GM18909 (cell line): ENCODE measurements at regions not wholly inside any gene's neighbourhood (a gene's known extent, or its start where the extent isn't known, plus 50 kb on each side); places are given as distances from the start of the nearest gene placed in this dataset.
"Not testable (repeated sequence)": the region's sequence is repeated elsewhere in the genome, so short reads cannot be mapped to it uniquely, and the experiment has no call there.

ENCODE experiments used
- ATAC-seq: cut with Tn5 transposase; IDR thresholded peaks from one replicate; pipeline ENCODE4 v1.9.1; 2021; ENCODE audit warnings: mild to moderate bottlenecking; ENCODE audit not compliant: unreplicated experiment, poor library complexity

- not testable (repeated sequence) for ATAC-seq
These were observed 62.8 kb downstream of the SCP2D1 start for GRCh38 chr20:18876394-18876793.

- no peak for ATAC-seq
These were observed 65.7 kb downstream of the SCP2D1 start for GRCh38 chr20:18879262-18879661.

DNA sequence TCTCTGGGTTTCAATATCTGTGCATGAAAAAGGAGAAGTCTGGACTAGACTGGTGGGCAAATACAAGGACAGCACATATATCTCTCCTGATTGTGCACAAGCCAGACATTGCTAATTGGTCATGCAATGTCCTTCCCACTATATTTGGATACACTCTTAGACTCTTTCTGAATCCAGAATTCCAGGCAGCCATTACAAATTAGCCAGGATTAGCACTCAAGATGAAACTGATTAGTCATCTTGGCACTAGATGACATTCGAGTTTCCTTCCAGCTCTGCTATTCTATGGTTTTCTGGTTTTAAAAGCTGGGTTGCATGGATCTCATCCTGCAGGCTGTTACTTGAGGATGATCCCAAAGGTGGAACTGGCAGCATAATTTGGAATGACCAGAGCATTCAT is 73.2 kb downstream of the SCP2D1 start:
- ATAC-seq = no peak

DNA sequence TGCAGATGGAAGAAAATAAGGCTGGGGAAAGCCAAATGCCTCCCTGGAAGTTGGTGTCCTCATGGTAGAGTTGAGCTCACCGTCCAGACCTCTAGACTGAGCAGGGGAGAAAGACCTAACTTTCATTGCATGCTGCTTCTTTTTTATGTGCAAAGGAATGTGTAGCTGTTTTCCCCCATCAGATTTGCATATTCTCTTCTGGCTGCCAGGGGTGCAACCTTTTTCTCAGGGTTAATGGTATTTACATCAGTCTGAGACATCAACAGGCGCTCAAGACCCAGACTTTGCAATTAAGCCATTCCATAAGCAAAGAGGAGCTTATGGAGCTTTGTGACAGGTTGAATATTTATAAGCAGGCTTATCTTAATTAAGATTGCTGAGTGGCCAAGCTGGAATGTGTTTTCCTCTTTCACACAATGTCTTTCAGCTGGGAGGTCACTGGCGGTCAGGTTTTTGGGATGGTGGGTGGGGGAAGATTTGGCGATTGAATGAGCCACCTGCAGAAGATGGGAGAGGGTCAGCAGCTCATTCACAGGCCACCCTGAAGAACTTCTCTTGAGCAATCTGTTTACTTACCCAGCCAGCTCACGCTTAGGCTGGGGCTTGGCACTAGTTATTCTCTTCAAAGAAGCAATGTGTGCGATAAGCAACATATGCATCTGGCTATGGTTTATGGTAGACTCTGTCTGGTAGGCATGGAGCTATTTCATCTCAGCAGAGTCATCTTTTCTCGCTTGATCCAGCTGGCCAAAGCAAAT is 88.6 kb downstream of the SCP2D1 start:
- no peak for ATAC-seq

DNA sequence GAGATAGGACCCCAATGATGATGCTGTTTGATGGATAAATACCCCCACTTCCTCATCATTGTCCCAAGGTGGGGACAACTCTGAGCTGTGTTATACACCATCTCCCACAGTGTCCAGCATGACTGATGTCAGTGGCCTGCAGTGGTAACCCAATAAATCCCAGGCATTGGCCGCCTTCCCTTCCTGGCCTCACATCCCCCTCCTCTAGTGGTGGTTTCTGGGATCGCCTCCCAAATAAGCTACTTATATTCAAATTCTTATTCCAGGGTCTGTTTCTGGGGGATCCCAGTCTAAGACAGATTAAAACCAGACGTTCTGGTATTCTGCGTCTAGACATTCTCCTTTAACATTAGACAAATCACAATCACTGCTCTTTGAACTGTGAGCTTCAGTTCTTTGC is 90.6 kb downstream of the SCP2D1 start:
- ATAC-seq = no peak

GRCh38 chr20:18904624-18905023 is 91.0 kb downstream of the SCP2D1 start:
- no peak for ATAC-seq

DNA sequence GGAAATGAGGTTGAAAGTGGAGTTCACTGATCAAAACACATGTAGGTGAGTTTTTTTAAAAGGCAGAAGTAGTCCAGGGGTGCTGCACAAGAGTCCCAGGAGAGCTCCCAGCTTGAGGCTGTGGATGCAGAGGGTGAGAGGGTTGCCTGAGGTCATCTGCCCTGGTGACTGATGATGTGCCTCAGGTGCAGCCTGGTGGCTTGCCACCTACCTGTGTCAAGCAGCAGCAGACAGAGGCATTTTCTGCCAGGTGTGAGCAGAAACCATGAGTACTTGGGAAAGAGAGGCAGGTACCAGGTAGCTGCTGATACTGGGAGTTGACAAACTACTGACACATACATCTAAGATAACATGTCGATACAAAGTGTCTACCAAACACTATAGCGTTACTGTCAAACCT is 92.5 kb downstream of the SCP2D1 start:
- no peak for ATAC-seq

GRCh38 chr20:18907353-18907752 is 93.8 kb downstream of the SCP2D1 start:
- no peak for ATAC-seq

DNA sequence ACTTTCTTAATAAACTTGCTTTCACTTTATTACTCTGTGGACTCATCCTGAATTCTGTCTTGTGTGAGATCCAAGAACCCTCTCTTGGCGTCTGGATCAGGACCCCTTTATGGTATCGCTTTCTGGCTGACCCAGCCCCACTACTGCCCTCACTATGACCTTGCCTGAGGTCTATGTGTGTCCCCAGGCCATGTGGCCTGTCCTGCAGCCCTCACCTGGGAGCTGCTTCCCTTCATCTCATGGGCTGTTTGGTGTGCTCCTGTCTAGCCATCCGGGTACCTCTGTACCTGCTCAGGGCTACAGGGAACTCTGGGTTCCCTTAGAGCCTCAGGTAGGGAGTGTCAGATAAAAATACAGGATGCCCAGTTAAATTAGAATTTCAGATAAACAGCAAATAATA is 94.5 kb downstream of the SCP2D1 start:
- no peak for ATAC-seq

- no peak for ATAC-seq
These were observed 95.7 kb downstream of the SCP2D1 start for GRCh38 chr20:18909254-18909653.

DNA sequence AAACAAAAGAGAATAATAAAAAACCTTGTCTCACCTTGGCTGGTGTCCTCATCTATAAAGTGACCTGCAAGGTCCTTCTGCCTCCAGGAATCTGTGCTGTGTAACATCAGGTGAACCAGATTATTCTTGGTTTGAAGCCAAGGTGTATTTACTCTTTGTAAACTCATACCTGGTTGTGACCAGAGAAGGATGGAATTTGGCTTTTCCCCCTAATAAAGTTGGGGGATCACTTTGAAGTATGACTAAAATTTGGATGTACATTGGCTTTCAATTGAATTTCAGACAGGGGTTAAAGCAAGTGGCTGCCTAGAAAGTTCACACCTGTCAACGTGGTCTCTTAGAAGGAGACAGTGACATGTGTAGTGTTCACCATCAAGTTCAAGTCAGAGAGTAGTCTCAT is 100.1 kb downstream of the SCP2D1 start:
- no peak for ATAC-seq

DNA sequence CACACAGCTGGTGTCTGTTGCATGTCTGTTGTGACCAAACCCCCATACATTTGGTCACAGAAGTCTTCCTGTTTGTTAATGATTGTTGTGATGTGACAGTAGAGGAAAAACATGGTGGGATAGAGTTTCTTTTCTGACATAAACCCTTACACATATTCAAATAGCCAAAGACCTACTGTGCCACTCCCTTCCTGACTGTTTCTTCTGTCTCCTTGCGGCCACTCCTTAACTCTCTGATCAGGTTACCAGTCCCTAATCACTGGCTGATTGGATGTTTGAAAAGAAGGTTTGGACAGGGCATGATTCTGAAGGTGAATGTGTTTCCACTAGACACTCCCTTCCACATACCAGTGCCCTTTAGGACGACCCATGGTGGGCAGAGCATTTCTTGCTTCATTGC is 101.2 kb downstream of the SCP2D1 start:
- ATAC-seq = no peak

DNA sequence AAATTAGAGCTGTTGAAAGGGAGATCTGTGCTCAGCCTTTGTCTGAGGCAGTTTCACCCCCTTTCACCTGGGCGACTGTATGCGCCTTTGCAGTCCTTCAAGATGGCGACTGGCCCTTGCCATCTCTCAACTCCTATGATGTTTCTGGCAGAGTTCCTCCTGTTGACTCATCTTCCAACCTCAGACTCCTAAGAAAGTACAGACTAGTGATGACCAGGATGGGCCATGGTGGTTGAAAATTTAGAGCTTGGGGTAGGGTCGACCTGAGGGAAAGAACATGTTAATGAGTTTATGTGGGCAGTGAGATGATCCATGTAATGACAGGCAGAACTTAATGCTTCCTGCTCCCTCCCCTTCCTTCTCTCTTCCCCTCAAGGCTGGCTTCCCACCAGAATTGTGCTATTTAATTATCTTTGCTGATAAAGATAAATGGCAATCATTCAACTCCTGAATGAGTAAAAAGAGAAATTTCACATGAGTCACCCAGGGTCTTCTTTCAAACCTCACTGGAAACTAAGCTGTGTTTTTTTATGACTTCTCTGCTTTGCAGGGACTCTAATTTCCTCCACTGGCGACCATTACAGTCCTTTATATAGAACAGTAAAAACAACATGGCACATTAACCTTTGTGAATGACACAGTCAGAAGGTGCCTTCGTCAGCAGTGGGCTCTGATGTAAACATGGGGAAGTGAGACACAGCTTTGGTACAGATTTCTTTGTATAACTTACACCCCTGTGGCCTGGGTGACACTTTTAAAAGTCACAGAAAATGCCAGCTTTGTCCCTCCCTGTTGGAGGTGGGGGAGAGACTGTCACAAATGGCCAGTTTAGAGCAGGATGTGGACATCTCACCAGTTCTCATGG is 103.5 kb downstream of the SCP2D1 start:
- ATAC-seq = no peak

- no peak for ATAC-seq
These were observed 106.4 kb downstream of the SCP2D1 start for GRCh38 chr20:18919996-18920395.

DNA sequence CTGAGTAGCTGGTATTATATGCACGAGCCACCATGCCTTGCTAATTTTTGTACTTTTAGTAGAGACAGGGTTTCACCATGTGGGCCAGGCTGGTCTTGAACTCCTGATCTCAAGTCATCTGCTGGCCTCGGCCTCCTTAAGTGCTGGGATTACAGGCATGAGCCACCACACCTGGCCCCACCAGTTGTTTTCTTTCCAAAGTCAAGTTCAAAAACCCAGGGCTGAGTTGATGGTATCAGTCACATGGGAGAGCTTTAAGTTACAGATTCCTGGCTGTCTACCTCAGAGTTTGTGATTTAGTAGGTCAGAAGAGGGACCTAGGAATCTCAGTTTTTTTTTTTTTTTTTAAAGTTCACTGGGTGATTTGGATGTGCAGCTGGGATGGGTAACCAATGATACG is 107.7 kb downstream of the SCP2D1 start:
- ATAC-seq = no peak

- ATAC-seq = no peak
These were observed 108.7 kb downstream of the SCP2D1 start for GRCh38 chr20:18922251-18922650.

GRCh38 chr20:18922898-18923297 is 109.3 kb downstream of the SCP2D1 start:
- no peak for ATAC-seq

- ATAC-seq = no peak
These were observed 113.4 kb downstream of the SCP2D1 start for GRCh38 chr20:18926965-18927364.

DNA sequence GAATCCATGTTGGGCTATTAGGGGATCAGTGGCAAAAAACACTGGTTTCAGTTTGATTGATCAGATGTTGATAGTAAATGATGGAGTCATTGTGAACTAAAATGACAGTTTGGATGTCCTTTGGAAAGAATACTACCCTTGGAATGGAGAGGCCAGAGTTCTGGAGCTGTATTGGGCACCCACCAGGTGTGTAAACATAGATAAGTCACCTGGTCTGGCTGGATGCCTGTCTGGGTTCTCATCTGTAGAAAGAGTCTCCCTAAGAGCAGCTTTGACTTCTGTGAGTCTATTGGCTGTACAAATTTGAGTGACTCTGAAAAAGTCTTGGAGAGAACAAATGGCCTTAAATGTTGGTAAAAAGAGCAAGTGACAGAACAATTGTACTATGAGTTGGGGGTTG is 115.0 kb downstream of the SCP2D1 start:
- no peak for ATAC-seq

DNA sequence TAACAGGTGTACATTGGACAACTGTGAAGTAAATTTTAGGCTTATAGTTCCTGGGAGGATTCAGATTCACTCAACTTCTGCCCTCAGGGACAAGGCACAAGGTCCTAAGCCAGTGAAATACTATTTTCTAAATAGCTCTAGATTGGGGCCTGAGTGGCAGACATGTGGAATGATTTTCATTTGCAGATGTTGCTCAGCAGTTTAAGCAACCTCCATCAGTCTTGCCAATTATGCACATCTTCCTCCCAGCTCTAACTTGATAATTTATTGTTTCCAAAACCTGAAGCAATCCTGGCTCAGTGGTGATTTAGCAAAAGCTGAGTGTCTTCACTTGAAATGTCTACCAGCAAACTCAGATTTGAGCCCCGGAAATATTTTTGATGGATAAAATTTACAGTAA is 116.2 kb downstream of the SCP2D1 start:
- no peak for ATAC-seq

GRCh38 chr20:18943542-18943941 is 130.0 kb downstream of the SCP2D1 start:
- ATAC-seq = no peak

DNA sequence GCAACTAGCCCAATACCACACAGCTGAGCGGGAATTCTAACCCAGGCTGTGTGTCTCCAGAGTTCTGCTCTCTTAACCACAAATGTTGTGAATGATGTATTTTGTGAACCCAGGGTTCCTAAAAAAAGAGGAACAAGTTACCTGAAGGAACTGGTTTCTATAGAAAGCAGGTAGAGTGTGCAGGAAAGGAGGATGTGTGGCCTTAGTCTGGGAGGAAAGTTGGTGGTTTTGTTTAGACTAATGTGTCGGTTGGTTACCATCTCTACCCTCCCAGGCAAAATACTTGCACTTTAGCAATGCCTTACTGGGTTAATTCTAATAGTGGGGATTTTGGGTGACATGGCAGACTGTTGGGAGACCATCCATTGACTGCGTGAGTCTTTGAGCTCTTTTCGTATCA is 143.3 kb downstream of the SCP2D1 start:
- no peak for ATAC-seq
